GM23248 (cell line): ENCODE measurements at regions not wholly inside any gene's neighbourhood (a gene's known extent, or its start where the extent isn't known, plus 50 kb on each side); places are given as distances from the start of the nearest gene placed in this dataset.

Source experiments
- EZH2 ChIP-seq: fragments of 200-600 bp; sonication (generic); IDR thresholded peaks from 2 replicates; pipeline ENCODE4 v1.6.1; 2018; ENCODE audit warnings: antibody characterized with exemption, mild to moderate bottlenecking; ENCODE audit not compliant: insufficient read depth, poor library complexity, severe bottlenecking
- EZH2phosphoT487 ChIP-seq: fragments of 200-600 bp; sonication (generic); IDR thresholded peaks from 2 replicates; pipeline ENCODE4 v1.6.1; 2018; ENCODE audit warnings: antibody characterized with exemption, moderate library complexity, mild to moderate bottlenecking, low read depth; ENCODE audit not compliant: insufficient read depth

DNA sequence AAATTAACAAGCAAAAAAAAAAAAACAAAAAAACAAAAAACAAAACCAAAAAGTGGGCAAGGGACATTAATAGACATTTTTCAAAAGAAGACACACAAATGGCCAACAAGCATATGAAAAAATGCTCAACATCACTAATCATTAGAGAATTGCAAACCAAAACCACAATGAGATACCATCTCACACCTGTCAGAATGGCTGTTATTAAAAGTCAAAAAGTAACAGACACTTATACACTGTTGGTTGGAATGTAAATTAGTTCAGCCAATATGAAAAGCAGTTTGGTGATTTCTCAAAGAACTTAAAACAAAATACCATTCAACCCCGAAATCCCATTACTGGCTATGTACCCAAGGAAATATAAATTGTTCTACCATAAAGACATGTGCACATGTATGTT lies 222.4 kb upstream of the CD96 start:
- TF ChIP-seq EZH2 (no peak), EZH2phosphoT487 (no peak)
